CD4-positive, alpha-beta T cell (primary cell): ENCODE measurements at regions not wholly inside any gene's neighbourhood (a gene's known extent, or its start where the extent isn't known, plus 50 kb on each side); places are given as distances from the start of the nearest gene placed in this dataset.

Experiments
- ATAC-seq: fragments of 200-7000 bp; cut with Tn5 transposase; one replicate; pipeline ENCODE4 v1.10.0; 2022; ENCODE audit warnings: mild to moderate bottlenecking; ENCODE audit not compliant: poor library complexity
- CTCF ChIA-PET: fragments of 350-600 bp; sonication (Branson Sonifier 250); formaldehyde crosslinking; loops from one replicate; lab custom pipeline; 2021; ENCODE audit warnings: antibody characterized with exemption, inconsistent platforms; lab: Charles Lee
- POLR2A ChIA-PET: fragments of 350-600 bp; sonication (Branson Sonifier 250); formaldehyde crosslinking; loops from one replicate; lab custom pipeline; 2021; ENCODE audit warnings: antibody characterized with exemption, inconsistent platforms; lab: Charles Lee
- DNase-seq, 14 experiments: peaks; one replicate each; pipeline ENCODE4 v3.0.0-alpha.2; 2013 to 2020; ENCODE audit warnings: mixed read lengths in 2 of 14
- H3K27ac ChIP-seq, 2 donors: one replicate each; pipeline versions ENCODE4 v1.5.1 to v1.7.0; 2013; ENCODE audit warnings: low read length in 2 of 2, low read depth in 1 of 2, mild to moderate bottlenecking in 1 of 2
- H3K27me3 ChIP-seq, 2 experiments: 1 replicate in 1 of 2; 2 replicates in 1 of 2; pipeline versions ENCODE4 v1.6.1 to v1.7.0; 2013; ENCODE audit warnings: low read length in 2 of 2, control low read depth in 1 of 2, mild to moderate bottlenecking in 1 of 2, moderate library complexity in 1 of 2; ENCODE audit not compliant: insufficient read depth in 2 of 2, control insufficient read depth in 1 of 2
- H3K36me3 ChIP-seq: one replicate; pipeline ENCODE4 v1.6.1; 2013; ENCODE audit warnings: low read length, control low read depth; ENCODE audit not compliant: insufficient read depth
- H3K4me1 ChIP-seq: one replicate; pipeline ENCODE4 v1.6.1; 2013; ENCODE audit warnings: low read length, control low read depth; ENCODE audit not compliant: insufficient read depth
- H3K4me3 ChIP-seq: one replicate; pipeline ENCODE4 v1.5.1; 2013; ENCODE audit warnings: mild to moderate bottlenecking, low read length, moderate library complexity
- H3K9me3 ChIP-seq, 2 experiments: 1 replicate in 1 of 2; 2 replicates in 1 of 2; pipeline versions ENCODE4 v1.6.1 to v1.7.0; 2013; ENCODE audit warnings: low read length in 2 of 2, mild to moderate bottlenecking in 2 of 2, control low read depth in 1 of 2, moderate library complexity in 1 of 2; ENCODE audit not compliant: control insufficient read depth in 1 of 2, insufficient read depth in 1 of 2
- H3K27ac Mint-ChIP-seq: one replicate; pipeline ENCODE4 v1.8.0; 2020; ENCODE audit warnings: mixed read lengths
- H3K27me3 Mint-ChIP-seq: one replicate; pipeline ENCODE4 v1.8.0; 2021; ENCODE audit warnings: mixed read lengths
- H3K36me3 Mint-ChIP-seq: one replicate; pipeline ENCODE4 v1.8.0; 2021; ENCODE audit warnings: low read depth, mixed read lengths
- H3K4me1 Mint-ChIP-seq: one replicate; pipeline ENCODE4 v1.8.0; 2021; ENCODE audit warnings: low read depth, mixed read lengths
- H3K4me3 Mint-ChIP-seq: one replicate; pipeline ENCODE4 v1.8.0; 2020; ENCODE audit warnings: mild to moderate bottlenecking, mixed read lengths
- H3K9me3 Mint-ChIP-seq: one replicate; pipeline ENCODE4 v1.8.0; 2020; ENCODE audit warnings: mixed read lengths
- intact Hi-C, 2 experiments: fragments of 100-400 bp; cut with DNase I in 1 of 2; cut with micrococcal nuclease in 1 of 2; formaldehyde crosslinking; loops; one replicate each; pipeline versions ENCODE4 v1.15.1 to v1.9.0; 2023 to 2025; cut with DNase I, micrococcal nuclease
- TF ChIP-seq, protein P1 (sequence below): fragments of 200-600 bp; IDR thresholded peaks from one replicate; pipeline ENCODE4 v1.8.0; 2022; ENCODE audit warnings: antibody characterized with exemption, mild to moderate bottlenecking

GRCh38 chr6:33959661-33960344 is 156.0 kb upstream of the MLN start:
- peaks cover 0 to 6% of the 10 kb centered on the region in 2 experiments for H3K27me3 ChIP-seq
- no peaks in the 10 kb centered on the region for H3K9me3 Mint-ChIP-seq
- no peak overlapping the region for H3K27ac ChIP-seq
- ChIA-PET CTCF (interaction anchor here (1.1 kb wide), 1 partner anchor 189 kb away, joined by 3 read pairs; no protein-coding TSS in a partner anchor), POLR2A (interaction anchor here (1.6 kb wide), 1 partner anchor 10 kb away, joined by 4 read pairs; no protein-coding TSS in a partner anchor)
- no peaks in the 10 kb centered on the region for H3K36me3 Mint-ChIP-seq
- TF ChIP-seq, protein P1, sequence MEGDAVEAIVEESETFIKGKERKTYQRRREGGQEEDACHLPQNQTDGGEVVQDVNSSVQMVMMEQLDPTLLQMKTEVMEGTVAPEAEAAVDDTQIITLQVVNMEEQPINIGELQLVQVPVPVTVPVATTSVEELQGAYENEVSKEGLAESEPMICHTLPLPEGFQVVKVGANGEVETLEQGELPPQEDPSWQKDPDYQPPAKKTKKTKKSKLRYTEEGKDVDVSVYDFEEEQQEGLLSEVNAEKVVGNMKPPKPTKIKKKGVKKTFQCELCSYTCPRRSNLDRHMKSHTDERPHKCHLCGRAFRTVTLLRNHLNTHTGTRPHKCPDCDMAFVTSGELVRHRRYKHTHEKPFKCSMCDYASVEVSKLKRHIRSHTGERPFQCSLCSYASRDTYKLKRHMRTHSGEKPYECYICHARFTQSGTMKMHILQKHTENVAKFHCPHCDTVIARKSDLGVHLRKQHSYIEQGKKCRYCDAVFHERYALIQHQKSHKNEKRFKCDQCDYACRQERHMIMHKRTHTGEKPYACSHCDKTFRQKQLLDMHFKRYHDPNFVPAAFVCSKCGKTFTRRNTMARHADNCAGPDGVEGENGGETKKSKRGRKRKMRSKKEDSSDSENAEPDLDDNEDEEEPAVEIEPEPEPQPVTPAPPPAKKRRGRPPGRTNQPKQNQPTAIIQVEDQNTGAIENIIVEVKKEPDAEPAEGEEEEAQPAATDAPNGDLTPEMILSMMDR = no peak
- no peak overlapping the region for H3K4me3 Mint-ChIP-seq
- peaks cover 1% of the 10 kb centered on the region for H3K4me1 Mint-ChIP-seq
- DNase-seq = no peak
- H3K4me1 ChIP-seq = no peaks in the 10 kb centered on the region
- no peaks in the 10 kb centered on the region for H3K27me3 Mint-ChIP-seq
- no peaks in the 10 kb centered on the region for H3K36me3 ChIP-seq
- no peak overlapping the region for H3K4me3 ChIP-seq
- no peak for ATAC-seq
- peaks cover 0 to 21% of the 10 kb centered on the region in 2 experiments for H3K9me3 ChIP-seq
- intact Hi-C loops = loop anchor here in 1 of 2 experiments (10.0 kb wide), 1 partner anchor 55 kb away; no protein-coding TSS in a partner anchor
- H3K27ac Mint-ChIP-seq = no peak overlapping the region

DNA sequence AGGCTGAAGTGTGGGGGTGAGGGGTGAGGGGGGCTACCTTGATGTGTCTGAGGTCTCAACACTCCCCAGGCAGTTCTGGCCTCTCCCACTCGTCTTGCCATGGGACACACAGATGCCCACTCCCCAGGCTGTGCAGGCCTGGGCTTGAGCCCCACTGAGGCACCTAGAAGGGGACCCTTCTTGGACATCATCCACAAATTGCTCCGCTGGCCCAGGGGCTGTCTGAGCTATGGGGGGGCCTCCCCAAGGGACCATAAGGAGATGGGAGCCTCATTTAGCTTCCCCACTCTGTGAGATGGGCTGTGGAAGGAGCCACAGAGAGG is 155.5 kb upstream of the MLN start:
- intact Hi-C loops = loop anchor here in 1 of 2 experiments (10.0 kb wide), 1 partner anchor 54 kb away; no protein-coding TSS in a partner anchor
- Mint-ChIP-seq H3K9me3 (no peaks in the 10 kb centered on the region), H3K4me3 (no peak overlapping the region), H3K27me3 (no peaks in the 10 kb centered on the region), H3K27ac (no peak overlapping the region), H3K36me3 (no peaks in the 10 kb centered on the region), H3K4me1 (peaks cover 5% of the 10 kb centered on the region)
- no peak overlapping the region for H3K4me3 ChIP-seq
- TF ChIP-seq, protein P1 = no peak
- no peaks in the 10 kb centered on the region for H3K36me3 ChIP-seq
- peaks cover 0 to 20% of the 10 kb centered on the region in 2 experiments for H3K9me3 ChIP-seq
- no peak for DNase-seq
- H3K27me3 ChIP-seq = peaks cover 0 to 6% of the 10 kb centered on the region in 2 experiments
- ChIA-PET POLR2A (interaction anchor here (1.6 kb wide), 1 partner anchor 10 kb away, joined by 4 read pairs; no protein-coding TSS in a partner anchor), CTCF (no interaction called here)
- no peaks in the 10 kb centered on the region for H3K4me1 ChIP-seq
- no peak for ATAC-seq
- no peak overlapping the region for H3K27ac ChIP-seq

DNA sequence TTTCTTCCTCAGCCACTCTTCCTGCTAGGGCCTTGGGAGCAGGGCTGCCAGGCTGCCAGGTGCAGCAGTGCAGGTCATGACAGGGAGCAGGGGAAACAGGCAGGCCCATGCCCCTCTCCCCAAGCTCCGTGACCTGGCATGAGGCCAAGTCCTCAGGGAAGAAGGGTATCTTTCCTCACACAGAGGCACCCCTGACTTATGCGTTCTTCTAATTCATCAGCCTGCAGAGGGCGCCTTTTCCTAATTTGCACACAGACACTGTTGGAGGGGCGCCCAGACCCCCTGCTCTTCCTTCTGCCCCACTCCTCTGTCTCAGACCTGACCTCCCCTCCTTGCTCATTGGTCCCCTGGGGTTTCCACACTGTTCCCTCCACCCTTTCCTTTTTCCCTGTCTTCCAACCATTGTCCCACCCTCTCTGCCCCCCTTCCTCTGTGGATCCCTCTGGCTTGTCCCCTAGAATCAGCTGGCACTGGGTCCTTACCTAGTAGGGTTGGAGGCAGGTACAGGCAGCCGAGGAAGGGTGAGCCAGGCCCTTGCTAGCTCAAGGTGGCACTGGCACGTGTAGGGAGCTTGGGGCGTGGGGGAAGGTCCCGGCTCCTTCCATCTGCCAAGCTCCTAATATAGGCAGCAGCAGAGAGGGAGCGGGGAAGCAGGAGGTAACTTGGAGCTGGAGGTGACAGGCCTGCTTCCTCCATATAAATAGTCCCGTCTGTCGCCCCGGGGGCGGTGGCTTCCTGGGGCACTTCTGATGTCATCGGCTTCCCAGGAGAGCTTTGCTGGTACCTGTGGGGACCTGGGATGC is 154.9 kb upstream of the MLN start:
- Mint-ChIP-seq H3K4me3 (no peak overlapping the region), H3K36me3 (no peaks in the 10 kb centered on the region), H3K27ac (no peak overlapping the region), H3K4me1 (peaks cover 5% of the 10 kb centered on the region), H3K27me3 (no peaks in the 10 kb centered on the region), H3K9me3 (no peaks in the 10 kb centered on the region)
- TF ChIP-seq, protein P1 = peak; percentile 18
- Histone ChIP-seq H3K27ac (no peak overlapping the region), H3K9me3 (peaks cover 0 to 14% of the 10 kb centered on the region in 2 experiments), H3K36me3 (no peaks in the 10 kb centered on the region), H3K4me1 (no peaks in the 10 kb centered on the region), H3K4me3 (no peak overlapping the region), H3K27me3 (peaks cover 0 to 6% of the 10 kb centered on the region in 2 experiments)
- CTCF ChIA-PET = no interaction called here
- POLR2A ChIA-PET = interaction anchor here (1.6 kb wide), 1 partner anchor 9 kb away, joined by 4 read pairs; no protein-coding TSS in a partner anchor
- intact Hi-C loops = loop anchor here in 1 of 2 experiments (10.0 kb wide), 1 partner anchor 54 kb away; no protein-coding TSS in a partner anchor
- ATAC-seq (no peak), DNase-seq (peak in 2 of 14 experiments; percentile 17 to 19)
